Mammary epithelial cell (primary cell): ENCODE measurements at regions not wholly inside any gene's neighbourhood (a gene's known extent, or its start where the extent isn't known, plus 50 kb on each side); places are given as distances from the start of the nearest gene placed in this dataset.

Source experiments
- EZH2 ChIP-seq: IDR thresholded peaks from 2 replicates; pipeline ENCODE4 v1.6.1; 2012; ENCODE audit warnings: low read length, inconsistent platforms, borderline replicate concordance
- TF ChIP-seq, protein P1 (sequence below), 2 donors: IDR thresholded peaks in 1 of 2; conservative IDR thresholded peaks in 1 of 2; 2 replicates each; pipeline ENCODE4 v1.5.1; 2011 to 2012; ENCODE audit warnings: inconsistent platforms in 2 of 2, low read length in 2 of 2, mild to moderate bottlenecking in 2 of 2, control low read depth in 1 of 2, low read depth in 1 of 2; ENCODE audit not compliant: insufficient read depth in 1 of 2; ENCODE audit errors: extremely low read depth in 1 of 2

GRCh38 chr12:65584016-65584415 lies 240.3 kb upstream of the HMGA2 start:
- TF ChIP-seq, protein P1, sequence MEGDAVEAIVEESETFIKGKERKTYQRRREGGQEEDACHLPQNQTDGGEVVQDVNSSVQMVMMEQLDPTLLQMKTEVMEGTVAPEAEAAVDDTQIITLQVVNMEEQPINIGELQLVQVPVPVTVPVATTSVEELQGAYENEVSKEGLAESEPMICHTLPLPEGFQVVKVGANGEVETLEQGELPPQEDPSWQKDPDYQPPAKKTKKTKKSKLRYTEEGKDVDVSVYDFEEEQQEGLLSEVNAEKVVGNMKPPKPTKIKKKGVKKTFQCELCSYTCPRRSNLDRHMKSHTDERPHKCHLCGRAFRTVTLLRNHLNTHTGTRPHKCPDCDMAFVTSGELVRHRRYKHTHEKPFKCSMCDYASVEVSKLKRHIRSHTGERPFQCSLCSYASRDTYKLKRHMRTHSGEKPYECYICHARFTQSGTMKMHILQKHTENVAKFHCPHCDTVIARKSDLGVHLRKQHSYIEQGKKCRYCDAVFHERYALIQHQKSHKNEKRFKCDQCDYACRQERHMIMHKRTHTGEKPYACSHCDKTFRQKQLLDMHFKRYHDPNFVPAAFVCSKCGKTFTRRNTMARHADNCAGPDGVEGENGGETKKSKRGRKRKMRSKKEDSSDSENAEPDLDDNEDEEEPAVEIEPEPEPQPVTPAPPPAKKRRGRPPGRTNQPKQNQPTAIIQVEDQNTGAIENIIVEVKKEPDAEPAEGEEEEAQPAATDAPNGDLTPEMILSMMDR (conservative IDR thresholded peaks at IDR 0.05 in 1 of 2, IDR thresholded peaks at IDR 0.05 in 1 of 2; ENCODE audit: extremely low read depth in 1 of 2, insufficient read depth in 1 of 2, low read depth in 1 of 2, low read length in 2 of 2), result no peak
- TF ChIP-seq EZH2, result no peak
